HG03280 (cell line): ENCODE measurements at regions not wholly inside any gene's neighbourhood (a gene's known extent, or its start where the extent isn't known, plus 50 kb on each side); places are given as distances from the start of the nearest gene placed in this dataset.

Experiments used
- ATAC-seq: cut with Tn5 transposase; IDR thresholded peaks from one replicate; pipeline ENCODE4 v1.9.1; 2021; ENCODE audit warnings: mild to moderate bottlenecking, moderate library complexity; ENCODE audit not compliant: unreplicated experiment

DNA sequence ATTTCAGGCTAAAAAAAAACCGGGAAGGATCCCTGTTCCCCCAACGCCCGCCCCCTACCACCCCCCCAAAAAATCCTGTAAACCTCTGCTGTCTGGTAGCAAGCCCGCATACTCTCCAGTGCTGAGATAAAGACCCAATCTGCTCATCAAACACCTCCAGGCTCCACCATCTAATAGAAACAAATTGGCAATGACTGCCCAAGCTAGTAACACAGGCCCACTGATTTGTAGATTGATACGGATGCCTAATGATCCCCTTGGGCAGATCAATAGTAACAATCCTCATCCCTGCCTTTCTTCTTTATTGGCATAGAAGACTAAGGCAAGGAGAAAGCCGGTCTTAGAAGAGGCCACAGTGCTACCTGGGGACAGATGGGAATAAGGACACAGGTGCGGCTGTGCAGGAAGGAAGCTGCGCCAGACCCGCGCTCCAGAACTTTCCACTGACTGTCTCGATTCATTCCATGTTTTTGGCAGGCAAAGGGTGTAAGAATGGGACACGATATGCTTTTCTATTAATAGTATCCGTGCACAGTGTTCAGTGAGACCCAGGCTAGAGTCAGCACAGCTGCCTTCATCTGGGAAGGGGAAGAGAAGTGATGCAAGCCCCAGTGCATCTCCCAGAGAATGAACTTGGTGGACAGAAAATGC is 407.6 kb upstream of the PSMD7 start:
- ATAC-seq: no peak

DNA sequence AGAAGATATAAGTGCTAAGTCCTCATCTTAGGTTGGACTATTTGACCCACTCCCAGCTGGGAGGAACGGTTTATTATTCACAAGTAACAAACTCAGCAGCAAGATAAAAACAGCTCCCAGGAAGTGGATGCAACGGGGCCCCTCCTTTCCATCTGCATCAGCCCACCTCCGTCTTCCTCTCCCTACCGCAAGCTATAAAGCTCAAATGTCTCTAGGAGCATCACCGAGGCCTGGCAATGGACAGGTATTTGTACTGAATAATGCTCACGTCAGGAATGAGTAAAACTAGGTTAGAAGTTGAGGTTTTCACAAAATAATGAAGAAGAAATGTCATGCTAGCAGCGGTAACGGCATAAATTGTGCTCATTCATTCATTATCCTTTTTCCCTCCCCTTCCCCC is 408.7 kb upstream of the PSMD7 start:
- no peak for ATAC-seq

DNA sequence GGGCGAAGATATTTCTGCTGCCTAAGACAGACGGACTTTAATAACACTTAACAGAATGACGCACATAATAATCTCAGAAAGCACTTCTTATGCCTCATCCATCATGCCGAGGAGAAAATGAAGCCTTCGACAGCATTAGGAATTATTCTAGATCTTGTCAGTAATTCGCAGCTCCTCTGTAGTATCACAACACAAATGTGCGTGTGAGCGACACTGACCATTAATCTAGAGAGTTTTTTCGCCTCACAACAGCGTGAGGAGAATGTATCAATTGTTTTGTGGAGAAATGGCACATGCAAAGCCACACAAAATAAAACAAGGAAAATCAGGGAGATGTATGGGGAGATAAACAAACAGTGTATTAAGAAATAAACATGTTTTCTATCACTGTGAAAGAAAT is 410.2 kb upstream of the PSMD7 start:
- ATAC-seq: no peak

DNA sequence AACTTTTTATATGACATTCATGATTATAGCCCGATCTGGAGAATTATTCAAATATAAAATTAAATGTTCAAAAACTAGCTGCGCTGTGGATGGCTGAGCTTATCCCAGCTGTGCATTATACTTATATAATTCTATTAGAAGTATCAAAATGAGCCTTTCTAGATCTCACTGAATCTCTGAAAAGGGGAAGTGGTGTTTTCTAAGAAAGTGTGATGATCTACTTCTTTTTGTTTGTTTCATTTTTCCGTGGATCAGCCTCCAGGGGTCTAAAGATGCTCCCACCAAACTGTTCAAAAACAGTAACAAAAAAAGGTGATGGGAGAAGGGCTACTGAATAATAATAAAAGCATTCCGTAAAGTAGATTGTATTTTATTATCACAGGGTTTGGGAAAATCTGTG is 411.3 kb upstream of the PSMD7 start:
- no peak for ATAC-seq

DNA sequence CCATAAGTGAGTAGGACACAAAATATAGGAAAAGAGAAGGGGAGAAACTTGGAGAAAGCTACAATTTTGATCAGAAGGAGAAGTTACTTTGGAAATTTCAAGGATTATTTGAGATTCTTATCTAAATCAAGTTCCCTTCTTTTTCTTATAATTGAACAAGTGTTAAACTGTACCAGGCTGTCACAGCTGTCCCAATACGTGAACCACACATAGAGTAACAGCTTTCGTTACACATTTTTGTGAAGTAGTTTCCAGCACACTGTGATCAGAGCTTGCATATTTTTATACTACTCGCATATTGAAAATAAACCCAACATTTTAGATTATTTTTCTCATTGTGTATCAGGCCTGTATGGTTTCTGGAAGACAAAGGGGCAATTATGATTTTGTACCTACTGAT is 412.8 kb upstream of the PSMD7 start:
- no peak for ATAC-seq

DNA sequence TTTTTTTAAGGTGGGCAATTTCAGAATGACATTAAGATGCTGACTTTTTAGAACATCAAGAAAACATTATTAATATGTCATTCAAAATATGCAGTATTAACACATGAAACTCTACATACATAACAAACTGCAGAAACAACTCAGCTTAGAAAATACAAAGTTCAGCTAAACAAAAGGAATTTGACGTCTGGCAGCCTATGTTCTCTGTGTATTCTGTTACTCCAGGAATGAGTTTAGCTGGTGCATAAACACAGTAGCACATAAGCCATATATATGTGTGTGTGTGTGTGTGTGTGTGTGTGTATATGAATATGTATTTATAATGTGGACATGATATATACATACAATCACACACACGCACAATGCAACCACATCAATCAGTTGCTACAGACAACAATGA is 413.5 kb upstream of the PSMD7 start:
- ATAC-seq: no peak

DNA sequence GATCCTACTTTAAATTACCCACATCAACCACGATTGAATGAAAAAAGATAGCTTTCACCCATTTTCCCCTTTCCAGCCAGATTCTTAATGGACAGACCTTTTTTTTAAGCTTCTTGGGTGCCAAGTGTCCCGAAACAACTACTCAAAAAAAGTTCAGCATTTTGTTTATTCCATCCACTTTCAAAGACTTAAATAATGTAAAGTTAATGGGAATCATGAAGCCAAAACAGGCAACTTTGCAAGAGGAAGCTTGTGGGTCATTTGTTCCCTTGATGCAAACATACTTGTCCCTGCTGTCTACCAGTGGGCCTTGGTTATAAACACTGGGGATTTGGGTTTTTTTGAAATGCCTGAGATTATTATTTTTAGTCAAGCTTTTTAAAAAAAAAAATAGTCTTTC is 414.0 kb upstream of the PSMD7 start:
- ATAC-seq: no peak

DNA sequence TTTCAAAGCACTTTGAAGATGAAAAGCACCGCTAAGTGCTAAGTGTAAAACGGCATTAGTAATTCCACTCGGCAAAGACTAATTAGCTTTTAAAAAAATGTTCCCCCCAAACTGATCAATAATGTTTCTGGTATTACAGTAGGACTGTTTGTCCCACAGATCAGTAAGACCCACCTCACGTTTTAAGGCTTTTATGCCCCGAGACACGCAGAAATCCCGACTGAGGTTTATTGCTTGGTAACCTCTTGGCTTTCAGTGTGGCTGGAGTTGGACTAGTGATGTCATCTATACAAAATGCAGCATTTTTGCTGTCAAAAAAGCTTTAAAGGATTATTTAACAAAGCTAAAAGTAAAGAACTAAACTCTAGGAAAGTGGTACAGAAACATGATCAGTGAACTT is 414.6 kb upstream of the PSMD7 start:
- no peak for ATAC-seq

DNA sequence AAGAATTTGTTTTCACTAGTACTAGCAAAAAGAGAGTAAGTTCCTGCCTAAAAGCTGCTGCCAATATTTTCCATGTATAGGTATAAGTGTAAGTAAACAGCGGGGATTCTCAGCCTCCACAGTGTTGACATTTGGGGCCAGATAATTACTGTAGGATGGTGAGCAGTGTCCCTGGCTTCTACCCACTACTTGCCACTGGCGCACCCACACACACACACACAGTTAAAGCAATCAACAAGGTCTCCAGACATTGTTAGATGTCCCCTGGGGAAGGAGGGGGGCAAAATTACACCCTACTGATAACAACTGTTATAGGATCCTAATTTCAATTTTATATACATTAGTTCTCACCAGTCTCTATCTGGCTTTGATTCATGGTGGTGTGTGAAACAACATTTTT is 417.0 kb upstream of the PSMD7 start:
- ATAC-seq: no peak

DNA sequence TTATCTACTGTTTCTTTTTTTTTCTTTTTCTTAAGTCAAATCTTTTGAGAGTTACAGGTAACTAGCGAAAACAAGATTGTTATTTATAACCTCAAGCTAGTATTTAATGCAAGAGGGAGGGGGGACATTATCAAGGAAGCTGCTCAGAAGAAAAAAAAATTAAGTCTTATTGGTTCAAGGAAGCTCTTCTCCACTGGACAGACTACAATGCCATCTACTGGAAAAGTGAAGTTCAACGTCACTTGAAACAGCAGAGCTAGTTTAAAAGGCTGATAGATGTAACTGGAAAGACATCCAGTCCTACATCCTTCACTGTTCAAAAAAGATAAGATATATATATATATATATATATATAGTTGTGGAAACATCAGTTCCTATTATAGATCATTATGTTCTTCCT is 418.0 kb upstream of the PSMD7 start:
- no peak for ATAC-seq

DNA sequence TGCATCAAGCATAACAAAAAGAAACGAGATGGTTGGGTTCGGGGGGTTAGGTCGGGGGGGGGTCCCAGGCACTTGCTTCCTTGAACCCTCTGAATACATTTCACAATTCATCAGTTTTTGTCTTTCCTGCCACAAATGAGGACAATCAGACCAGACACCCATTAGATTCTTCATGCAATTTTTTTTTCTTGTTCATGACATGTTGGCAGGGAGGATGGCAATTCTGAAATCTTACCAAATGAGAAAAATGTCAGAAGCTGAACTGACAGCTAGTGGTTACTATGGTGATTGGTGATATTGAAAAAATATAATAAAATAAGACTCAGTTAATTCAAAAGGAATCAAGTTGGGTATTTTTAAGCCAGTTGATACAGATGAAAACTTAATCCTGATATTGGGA is 419.5 kb upstream of the PSMD7 start:
- no peak for ATAC-seq

DNA sequence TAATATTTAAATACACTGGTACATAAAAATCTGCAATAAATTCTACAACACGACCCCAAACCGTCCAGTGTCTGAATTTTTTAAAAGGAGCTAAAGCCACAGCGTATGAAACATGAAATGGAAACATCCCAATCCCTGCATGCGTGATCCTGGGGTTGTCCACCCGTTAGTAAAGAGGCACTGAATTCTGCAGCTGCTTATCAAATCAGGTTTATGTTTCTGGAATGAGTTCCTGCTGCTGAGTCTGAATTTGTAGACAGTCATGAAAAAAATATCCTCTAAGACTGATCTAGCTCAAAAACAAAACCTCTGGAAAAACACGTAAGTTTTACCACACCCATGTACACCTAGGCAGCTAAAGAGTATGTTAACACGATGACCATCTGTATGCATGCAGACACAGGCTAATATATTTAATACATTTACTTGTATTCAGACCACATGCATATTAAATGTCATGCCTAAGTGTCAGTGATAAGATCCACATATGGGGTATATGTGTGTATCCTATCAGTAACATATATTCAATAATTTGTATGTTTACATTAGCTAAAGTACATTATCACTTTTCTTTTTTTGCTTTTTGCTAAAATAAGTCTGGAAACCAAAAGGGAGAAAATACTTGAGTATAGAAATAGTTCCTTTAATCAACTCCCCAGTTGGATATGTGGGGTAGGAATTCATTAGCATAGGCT is 420.5 kb upstream of the PSMD7 start:
- no peak for ATAC-seq

DNA sequence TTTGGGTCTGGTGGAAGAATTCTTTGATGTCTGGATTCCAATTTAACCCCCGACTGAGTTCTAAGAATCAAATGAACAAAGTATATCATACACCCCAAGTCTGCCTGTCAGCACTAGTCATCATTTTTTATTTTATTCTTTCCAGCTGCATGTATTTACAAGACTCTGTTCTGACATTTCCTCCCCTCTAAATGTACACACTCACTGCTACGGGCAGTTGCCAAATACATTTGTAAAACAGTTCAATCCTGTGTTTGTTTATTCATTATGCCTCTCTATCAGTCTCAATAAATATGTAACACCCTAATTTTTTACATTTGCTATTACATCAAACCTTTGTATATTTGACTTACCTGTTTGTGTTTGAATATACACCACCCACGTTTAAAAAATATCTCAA is 422.3 kb upstream of the PSMD7 start:
- no peak for ATAC-seq

DNA sequence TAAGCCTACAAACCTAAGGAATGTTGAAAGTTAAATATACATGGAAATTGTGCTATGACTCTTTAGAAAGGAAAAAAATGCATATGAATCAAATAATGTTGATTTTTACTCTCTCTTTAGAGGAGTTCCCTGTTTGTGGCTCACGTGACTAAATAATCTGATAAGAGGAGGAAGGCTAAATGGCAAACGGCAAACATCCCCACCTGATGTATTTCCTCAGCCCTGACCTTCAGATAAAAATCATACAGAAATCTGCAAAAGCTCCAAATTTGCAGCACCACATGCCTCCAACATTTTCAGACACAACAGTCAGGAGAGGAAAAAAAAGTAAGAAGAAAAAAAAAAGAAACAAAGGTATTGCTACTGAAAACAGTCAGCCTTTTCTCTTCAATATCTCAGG is 423.0 kb upstream of the PSMD7 start:
- ATAC-seq: no peak

DNA sequence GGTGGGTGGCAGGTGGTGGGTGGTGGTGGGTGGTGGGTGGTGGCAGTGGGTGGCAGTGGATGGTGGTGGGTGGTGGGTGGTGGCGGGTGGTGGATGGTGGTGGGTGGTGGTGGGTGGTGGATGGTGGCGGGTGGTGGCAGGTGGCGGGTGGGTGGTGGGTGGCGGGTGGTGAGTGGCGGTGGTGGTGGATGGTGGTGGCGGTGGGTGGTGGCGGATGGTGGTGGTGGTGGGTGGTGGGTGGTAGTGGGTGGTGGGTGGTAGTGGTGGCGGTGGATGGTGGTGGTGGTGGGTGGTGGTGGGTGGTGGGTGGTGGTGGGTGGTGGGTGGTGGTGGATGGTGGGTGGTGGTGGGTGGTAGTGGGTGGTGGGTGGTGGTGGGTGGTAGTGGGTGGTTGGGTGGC is 423.8 kb upstream of the PSMD7 start:
- ATAC-seq: no peak

DNA sequence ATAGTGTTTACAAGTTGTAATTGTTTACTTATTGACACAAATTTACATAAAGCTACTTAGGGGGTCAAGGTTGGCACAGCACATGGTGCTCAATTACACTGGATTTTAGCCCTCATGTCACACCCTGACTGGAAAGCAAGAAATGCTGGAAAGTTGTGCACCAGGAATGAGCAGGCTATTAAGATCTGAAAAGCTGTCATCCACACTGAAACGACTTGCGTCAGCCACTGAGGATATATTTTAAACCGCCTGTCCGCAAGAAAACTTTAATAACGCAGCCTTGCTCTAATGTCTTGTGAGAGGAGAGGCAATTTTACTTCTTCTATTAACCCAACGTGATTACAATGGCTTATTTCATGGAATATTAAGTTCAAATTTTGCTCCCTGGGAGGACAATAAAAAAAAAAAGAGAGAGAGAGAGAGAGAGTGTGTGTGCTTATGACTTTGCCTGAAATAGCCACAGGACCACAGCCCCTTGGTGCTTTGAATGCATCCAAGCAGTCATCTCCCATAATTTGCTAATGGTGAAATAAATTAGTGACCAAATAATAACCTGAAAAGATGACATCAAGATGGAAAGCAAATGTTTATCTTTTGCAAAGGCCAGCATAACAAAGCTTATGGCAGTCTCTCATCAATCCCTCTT is 425.4 kb upstream of the PSMD7 start:
- ATAC-seq: no peak

DNA sequence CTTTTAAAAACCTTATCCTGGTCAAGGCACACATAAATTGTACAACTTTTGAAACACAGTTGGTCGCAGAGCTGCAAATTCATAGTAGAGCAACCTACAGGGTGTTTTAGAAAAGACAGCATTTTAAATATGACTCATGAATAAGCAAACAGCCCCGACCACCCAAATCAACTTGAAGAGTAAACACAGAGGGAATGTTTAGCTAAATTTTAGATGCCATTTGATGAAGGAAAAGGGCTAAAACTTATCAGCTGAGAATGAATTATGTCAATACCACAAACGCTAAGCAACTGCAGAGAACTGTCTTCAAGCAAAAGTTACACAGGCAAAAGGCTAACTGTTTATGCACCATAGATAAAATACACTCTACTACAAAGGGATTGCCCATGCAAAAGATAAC is 427.5 kb upstream of the PSMD7 start:
- ATAC-seq: no peak

DNA sequence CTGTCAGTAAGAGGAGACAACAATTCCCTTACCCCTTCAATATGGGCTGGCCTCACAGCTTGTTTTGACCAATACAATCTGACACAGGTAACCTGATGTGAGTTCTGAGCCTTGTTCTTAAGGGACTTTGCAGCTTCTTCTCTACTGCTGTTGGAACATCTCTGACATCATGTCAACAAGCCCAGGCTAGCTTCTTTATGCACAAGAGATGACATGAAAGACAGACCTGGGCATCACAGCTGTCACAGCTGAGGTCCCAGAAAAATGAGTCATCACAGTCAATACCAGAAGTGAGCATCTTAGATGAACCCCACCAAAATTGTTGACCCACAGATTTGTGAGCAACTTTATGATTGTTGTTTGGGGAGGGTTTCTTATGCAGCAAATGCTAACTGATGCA is 431.7 kb upstream of the PSMD7 start:
- ATAC-seq: no peak

DNA sequence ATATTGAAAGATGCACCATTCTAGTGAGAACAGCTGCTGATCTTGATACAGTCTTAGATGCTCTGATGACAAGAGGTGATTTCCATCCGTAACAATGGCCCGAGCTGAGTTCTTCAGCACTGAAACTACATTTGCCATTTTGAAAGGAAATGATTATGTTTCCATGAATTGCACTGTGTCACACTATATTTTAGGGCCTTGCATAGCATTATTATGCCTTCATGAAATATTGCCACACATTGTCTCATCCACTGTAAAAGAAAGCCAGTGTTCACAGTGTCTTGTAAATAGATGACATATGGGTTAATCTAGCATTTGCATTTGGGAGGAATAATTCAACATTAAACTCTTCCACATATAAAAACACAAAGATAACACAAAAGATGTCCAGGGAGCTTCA is 438.3 kb upstream of the PSMD7 start:
- no peak for ATAC-seq

DNA sequence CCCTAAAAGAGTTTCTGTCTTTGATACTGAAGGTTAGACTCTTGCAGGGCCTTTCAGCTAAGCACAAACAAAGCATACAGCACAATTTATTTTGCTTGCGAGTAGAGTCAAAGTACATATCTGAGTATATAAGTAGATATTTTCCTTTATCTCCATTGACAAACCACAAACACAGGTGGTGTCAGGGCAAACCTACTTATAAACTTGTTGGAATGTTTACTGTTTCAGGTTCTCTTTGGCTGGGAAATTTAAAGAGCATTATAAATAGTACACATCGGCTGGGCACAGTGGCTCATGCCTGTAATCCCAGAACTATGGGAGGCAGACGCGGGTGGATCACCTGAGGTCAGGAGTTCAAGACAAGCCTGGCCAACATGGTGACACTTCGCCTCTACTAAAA is 442.6 kb upstream of the PSMD7 start:
- ATAC-seq: no peak

DNA sequence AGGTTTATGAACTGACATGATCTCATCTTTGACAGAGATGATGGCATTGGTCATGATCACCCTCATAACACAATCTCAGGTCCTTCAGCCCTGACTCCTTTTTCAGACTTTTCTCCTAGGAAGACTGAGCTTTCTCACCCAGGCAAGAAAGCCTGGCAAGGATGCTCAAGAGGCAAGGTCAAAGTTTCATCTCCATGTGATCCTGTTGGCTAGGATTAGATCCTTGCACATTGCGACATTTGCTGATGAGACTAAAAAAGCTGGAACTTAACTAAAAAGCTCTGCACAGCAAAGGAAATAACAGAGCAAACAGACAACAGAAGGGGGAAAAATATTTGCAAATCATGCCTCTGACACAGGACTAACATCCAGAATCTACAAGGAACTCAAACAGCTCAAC is 444.1 kb upstream of the PSMD7 start:
- ATAC-seq: no peak

DNA sequence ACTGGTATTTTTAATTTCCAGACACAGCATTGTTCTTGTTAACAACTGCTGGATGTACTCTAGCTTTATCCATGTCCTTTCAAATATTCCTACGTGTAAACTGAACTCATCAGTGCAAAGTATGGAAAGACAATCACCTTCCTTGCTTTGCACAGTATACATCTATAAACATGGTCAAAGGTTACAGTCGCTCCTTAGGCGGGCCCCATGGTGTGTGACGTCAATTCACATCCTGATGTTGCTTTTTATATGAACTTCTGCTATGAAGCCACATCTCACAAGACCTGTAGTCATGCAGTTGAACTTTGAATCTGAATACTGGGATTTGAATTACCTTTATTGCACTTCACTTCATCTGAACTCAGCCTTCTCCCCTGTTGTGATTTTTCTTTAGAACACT is 447.6 kb upstream of the PSMD7 start:
- no peak for ATAC-seq

DNA sequence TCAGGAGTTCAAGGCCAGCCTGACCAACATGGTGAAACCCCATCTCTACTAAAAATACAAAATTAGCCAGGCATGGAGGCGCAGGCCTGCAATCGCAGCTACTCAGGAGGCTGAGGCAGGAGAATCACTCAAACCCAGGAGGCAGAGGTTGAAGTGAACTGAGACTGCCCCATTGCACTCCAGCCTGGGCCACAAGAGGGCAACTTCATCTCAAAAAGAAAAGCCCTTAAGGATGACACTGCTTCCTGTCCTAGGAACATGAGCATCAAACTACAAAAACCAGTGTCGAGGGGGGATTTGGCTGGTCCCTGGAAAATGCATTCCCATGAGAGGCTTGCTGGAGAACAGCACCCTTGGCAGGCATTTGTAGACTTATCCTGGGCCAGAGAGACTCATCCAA is 449.5 kb upstream of the PSMD7 start:
- no peak for ATAC-seq
